ENCODE measurements at regions not wholly inside any gene's neighbourhood (a gene's known extent, or its start where the extent isn't known, plus 50 kb on each side); places are given as distances from the start of the nearest gene placed in this dataset.
"Not testable (repeated sequence)": the region's sequence is repeated elsewhere in the genome, so short reads cannot be mapped to it uniquely, and the experiment has no call there.

DNA sequence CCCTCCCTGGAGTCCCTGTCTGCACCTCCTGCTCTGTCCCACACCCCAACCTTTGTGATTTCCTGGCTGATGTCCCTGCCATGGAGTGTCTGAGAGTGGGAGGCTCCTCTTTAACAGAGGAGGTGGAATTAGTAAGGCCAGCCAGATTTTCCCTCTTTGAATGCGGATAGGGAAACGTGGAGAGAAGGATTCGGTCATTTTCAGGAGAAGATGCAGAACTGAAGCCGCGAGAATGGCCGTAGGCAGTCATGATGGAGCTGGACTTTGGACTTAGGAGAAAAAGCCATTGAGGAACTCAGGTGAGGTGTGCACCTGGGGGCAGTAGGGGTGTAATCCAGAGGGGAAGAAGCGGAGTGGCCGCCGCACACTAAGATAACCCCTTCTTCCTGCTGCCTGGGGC, 138.1 kb upstream of the ATP10A start:
- WGBS, result 92% methylated on average over 9 of the region's 9 CpGs

DNA sequence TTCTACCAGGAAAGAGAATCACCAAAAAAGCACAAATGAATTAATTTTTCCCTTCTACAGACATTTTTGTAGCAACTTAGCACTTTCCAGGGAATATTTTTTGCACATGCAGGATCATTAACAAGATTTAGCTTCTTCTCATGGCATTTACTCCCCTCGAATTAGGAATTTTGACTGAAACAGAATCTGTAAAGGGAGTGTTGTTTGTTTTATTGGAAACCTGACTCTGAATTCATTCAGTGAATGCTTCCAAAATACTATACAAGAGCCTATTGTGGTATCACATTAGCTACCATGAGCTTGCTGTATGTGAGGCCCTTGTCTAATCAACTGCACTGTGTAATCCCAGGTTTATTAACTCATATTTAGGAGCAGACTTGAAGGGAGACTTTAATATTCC, 130.4 kb upstream of the ATP10A start:
- no peak overlapping the region for H3K9ac ChIP-seq (ENCODE audit: low read depth, low read length)
- H3K36me3 ChIP-seq (ENCODE audit: insufficient read depth, low read length), result no peaks in the 10 kb centered on the region
- H3K4me3 ChIP-seq (ENCODE audit: low read length), result no peak overlapping the region
- H3K4me1 ChIP-seq (ENCODE audit: insufficient read depth, low read length), result no peaks in the 10 kb centered on the region
- H3K27ac ChIP-seq (ENCODE audit: low read depth, low read length), result no peak overlapping the region
- no peaks in the 10 kb centered on the region for H3K9me3 ChIP-seq (ENCODE audit: insufficient read depth, low read depth, low read length)
- 100% methylated on average over 1 of the region's 1 CpG for WGBS
- H3K27me3 ChIP-seq (ENCODE audit: insufficient read depth, low read length), result no peaks in the 10 kb centered on the region

More for the DNA sequence above, 138.1 kb upstream of the ATP10A start:
- Histone ChIP-seq H3K9me3 (ENCODE audit: insufficient read depth, low read depth, low read length) (no peaks in the 10 kb centered on the region), H3K27me3 (ENCODE audit: insufficient read depth, low read length) (no peaks in the 10 kb centered on the region), H3K27ac (ENCODE audit: low read depth, low read length) (no peak overlapping the region), H3K9ac (ENCODE audit: low read depth, low read length) (no peak overlapping the region), H3K4me3 (ENCODE audit: low read length) (no peak overlapping the region), H3K36me3 (ENCODE audit: insufficient read depth, low read length) (no peaks in the 10 kb centered on the region), H3K4me1 (ENCODE audit: insufficient read depth, low read length) (no peaks in the 10 kb centered on the region)

DNA sequence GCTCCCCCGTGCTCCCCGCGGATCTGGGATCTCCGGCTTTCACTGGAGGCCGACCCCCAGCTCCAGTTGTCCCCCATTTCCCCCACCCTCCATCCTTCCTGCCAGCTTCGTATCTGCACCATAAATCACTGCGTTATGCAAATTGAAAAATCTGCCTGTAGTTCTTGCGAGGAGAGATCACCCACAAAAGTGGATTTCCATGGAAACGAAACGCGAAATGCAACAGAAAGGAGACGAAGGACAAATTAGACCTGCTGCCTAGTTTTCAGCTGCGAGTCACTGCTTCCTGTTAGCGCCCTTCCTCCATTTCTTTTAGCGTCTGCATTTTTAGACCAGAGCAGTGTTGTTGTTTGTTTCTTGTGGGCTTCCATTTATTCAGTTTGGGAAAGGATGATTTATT, 127.1 kb upstream of the ATP10A start:
- Histone ChIP-seq H3K9ac (ENCODE audit: low read depth, low read length) (no peak overlapping the region), H3K27me3 (ENCODE audit: insufficient read depth, low read length) (no peaks in the 10 kb centered on the region), H3K9me3 (ENCODE audit: insufficient read depth, low read depth, low read length) (no peaks in the 10 kb centered on the region), H3K27ac (ENCODE audit: low read depth, low read length) (no peak overlapping the region), H3K4me1 (ENCODE audit: insufficient read depth, low read length) (peaks cover 2% of the 10 kb centered on the region; the same call in 1 of the 2 replicates), H3K36me3 (ENCODE audit: insufficient read depth, low read length) (no peaks in the 10 kb centered on the region), H3K4me3 (ENCODE audit: low read length) (no peak overlapping the region)
- WGBS, result 95% methylated on average over 15 of the region's 15 CpGs

DNA sequence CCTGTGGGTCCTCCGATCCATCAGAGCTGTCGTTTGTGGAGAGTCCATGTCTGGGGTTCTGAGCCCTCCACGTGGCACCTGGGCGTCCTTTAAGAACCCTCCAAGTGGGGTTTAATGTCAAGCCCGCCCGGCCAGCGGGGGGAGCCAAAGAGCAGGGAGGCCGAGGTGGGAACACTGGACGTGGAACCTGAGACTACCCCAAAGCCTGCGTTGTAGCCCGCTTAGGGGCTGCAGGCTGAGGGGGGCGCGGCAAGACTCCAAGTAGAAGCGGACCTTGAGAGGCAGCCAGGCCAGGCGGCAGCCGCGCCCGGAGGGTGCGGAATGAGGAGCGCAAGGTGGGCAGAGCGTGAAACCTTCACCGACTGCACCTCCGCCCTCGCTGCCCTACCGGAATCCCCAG, 126.2 kb upstream of the ATP10A start:
- Histone ChIP-seq H3K4me3 (ENCODE audit: low read length) (no peak overlapping the region), H3K36me3 (ENCODE audit: insufficient read depth, low read length) (no peaks in the 10 kb centered on the region), H3K9me3 (ENCODE audit: insufficient read depth, low read depth, low read length) (no peaks in the 10 kb centered on the region), H3K9ac (ENCODE audit: low read depth, low read length) (no peak overlapping the region), H3K27me3 (ENCODE audit: insufficient read depth, low read length) (no peaks in the 10 kb centered on the region), H3K4me1 (ENCODE audit: insufficient read depth, low read length) (peaks cover 2% of the 10 kb centered on the region; the same call in 1 of the 2 replicates), H3K27ac (ENCODE audit: low read depth, low read length) (no peak overlapping the region)
- WGBS, result 94% methylated on average over 25 of the region's 25 CpGs

DNA sequence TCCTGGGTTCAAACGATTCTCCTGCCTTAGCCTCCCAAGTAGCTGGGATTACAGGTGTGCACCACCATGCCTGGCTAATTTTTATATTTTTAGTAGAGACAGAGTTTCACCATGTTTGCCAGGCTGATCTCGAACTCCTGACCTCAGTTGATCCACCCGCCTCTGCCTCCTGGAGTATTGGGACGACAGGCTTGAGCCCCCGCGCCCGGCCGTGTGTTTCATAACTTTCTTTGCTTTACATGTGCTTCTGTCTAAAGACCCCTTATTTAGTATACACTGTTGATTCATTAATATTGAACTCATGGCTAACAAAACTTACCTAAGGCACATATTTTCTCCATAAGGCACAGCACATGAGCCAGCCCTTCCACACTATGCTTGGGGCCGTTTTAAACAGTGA, 125.6 kb upstream of the ATP10A start:
- H3K27ac ChIP-seq (ENCODE audit: low read depth, low read length); H3K36me3 ChIP-seq (ENCODE audit: insufficient read depth, low read length); H3K4me1 ChIP-seq (ENCODE audit: insufficient read depth, low read length); H3K4me3 ChIP-seq (ENCODE audit: low read length); H3K27me3 ChIP-seq (ENCODE audit: insufficient read depth, low read length); H3K9me3 ChIP-seq (ENCODE audit: insufficient read depth, low read depth, low read length); H3K9ac ChIP-seq (ENCODE audit: low read depth, low read length): not testable (repeated sequence)
- WGBS, result 95% methylated on average over 9 of the region's 9 CpGs

DNA sequence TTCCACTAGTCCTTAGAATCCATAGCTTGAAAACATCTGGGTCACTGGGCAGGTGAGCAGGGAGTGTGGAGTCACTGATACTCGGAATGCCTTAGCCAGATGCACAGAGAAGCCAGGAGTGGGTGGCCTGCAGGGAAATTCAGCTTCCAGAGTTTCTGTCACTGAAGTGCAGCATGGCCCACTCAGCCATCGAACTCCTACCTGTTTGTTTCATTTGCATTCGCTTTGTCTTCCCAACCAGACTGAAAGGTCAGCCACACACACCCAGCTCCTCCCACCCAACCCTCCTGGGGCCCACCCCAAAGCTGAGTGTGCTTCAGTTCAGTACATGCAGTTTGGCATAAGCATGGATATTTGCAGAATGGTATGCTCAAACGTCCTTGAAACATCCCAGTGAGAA, 124.5 kb upstream of the ATP10A start:
- no peaks in the 10 kb centered on the region for H3K9me3 ChIP-seq (ENCODE audit: insufficient read depth, low read depth, low read length)
- WGBS, result 56% methylated on average over 4 of the region's 4 CpGs
- H3K9ac ChIP-seq (ENCODE audit: low read depth, low read length), result no peak overlapping the region
- no peak overlapping the region for H3K27ac ChIP-seq (ENCODE audit: low read depth, low read length)
- H3K36me3 ChIP-seq (ENCODE audit: insufficient read depth, low read length), result no peaks in the 10 kb centered on the region
- no peak overlapping the region for H3K4me3 ChIP-seq (ENCODE audit: low read length)
- no peaks in the 10 kb centered on the region for H3K27me3 ChIP-seq (ENCODE audit: insufficient read depth, low read length)
- peaks cover 2% of the 10 kb centered on the region; the same call in 1 of the 2 replicates for H3K4me1 ChIP-seq (ENCODE audit: insufficient read depth, low read length)

DNA sequence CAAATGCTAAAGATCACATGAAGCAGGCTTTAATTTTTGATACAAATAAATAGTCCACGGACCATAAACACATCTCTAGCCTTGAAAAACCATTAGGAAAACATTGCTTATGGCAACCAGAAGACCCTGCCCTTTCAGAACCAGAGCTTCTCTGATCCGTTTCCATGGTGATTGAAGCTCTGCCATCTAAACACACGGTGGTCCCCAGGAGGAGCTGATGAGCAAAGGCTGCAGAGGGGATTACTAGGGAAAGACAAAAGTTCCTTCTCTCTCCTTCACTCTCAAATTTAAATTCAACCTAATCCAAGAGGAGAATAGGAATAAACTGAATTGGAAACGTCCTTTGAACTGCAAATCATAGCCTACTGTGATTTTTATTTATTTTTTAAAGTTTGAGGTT, 122.0 kb upstream of the ATP10A start:
- WGBS, result 55% methylated on average over 3 of the region's 4 CpGs
- Histone ChIP-seq H3K4me1 (ENCODE audit: insufficient read depth, low read length) (peaks cover 2% of the 10 kb centered on the region; the same call in 1 of the 2 replicates), H3K27ac (ENCODE audit: low read depth, low read length) (no peak overlapping the region), H3K36me3 (ENCODE audit: insufficient read depth, low read length) (no peaks in the 10 kb centered on the region), H3K4me3 (ENCODE audit: low read length) (no peak overlapping the region), H3K9me3 (ENCODE audit: insufficient read depth, low read depth, low read length) (no peaks in the 10 kb centered on the region), H3K9ac (ENCODE audit: low read depth, low read length) (no peak overlapping the region), H3K27me3 (ENCODE audit: insufficient read depth, low read length) (no peaks in the 10 kb centered on the region)

DNA sequence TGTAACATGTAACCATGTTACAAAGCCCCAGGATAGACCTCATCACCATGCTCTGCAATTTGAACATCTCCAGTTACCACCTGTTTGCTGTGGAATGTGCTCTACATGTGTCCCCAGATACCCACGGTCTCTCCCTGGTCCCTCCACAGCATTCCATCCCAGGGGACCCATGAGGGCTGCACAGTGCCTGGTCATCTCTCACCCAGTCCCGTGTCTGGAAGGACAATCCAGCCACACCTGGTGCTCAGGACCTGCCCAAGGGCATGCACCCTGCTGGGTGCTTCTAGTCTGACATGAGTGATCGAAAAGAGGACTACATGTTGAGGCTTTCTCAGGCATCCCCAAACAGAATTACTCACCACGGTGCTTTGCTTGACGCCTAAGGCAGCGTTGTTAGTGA, 119.6 kb upstream of the ATP10A start:
- Histone ChIP-seq H3K9me3 (ENCODE audit: insufficient read depth, low read depth, low read length) (no peaks in the 10 kb centered on the region), H3K27ac (ENCODE audit: low read depth, low read length) (no peak overlapping the region), H3K4me1 (ENCODE audit: insufficient read depth, low read length) (peaks cover 2% of the 10 kb centered on the region; the same call in 1 of the 2 replicates), H3K36me3 (ENCODE audit: insufficient read depth, low read length) (no peaks in the 10 kb centered on the region), H3K9ac (ENCODE audit: low read depth, low read length) (no peak overlapping the region), H3K27me3 (ENCODE audit: insufficient read depth, low read length) (no peaks in the 10 kb centered on the region), H3K4me3 (ENCODE audit: low read length) (no peak overlapping the region)
- 93% methylated on average over 6 of the region's 6 CpGs for WGBS

DNA sequence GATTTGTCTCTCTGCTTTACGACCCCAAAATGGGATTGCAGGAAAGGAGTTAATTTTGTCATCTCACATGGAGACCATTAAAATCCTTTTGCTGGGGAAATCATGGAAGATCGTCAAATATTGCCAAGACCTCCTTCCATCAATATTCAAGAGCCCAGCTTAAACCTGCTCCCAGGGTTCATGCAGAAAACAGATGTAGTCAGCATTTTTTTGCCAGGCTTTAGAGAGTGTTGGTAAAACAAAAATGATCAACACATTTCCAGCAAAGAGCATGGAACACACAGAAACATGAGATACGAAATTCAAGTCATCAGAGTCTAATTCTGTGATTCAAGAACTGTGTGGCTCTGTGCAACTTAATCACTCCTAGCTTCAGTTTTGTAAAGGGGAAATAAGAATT, 118.0 kb upstream of the ATP10A start:
- Histone ChIP-seq H3K27ac (ENCODE audit: low read depth, low read length) (no peak overlapping the region), H3K4me1 (ENCODE audit: insufficient read depth, low read length) (no peaks in the 10 kb centered on the region), H3K36me3 (ENCODE audit: insufficient read depth, low read length) (no peaks in the 10 kb centered on the region), H3K4me3 (ENCODE audit: low read length) (no peak overlapping the region), H3K27me3 (ENCODE audit: insufficient read depth, low read length) (no peaks in the 10 kb centered on the region), H3K9me3 (ENCODE audit: insufficient read depth, low read depth, low read length) (no peaks in the 10 kb centered on the region), H3K9ac (ENCODE audit: low read depth, low read length) (no peak overlapping the region)
- 93% methylated on average over 3 of the region's 3 CpGs for WGBS

DNA sequence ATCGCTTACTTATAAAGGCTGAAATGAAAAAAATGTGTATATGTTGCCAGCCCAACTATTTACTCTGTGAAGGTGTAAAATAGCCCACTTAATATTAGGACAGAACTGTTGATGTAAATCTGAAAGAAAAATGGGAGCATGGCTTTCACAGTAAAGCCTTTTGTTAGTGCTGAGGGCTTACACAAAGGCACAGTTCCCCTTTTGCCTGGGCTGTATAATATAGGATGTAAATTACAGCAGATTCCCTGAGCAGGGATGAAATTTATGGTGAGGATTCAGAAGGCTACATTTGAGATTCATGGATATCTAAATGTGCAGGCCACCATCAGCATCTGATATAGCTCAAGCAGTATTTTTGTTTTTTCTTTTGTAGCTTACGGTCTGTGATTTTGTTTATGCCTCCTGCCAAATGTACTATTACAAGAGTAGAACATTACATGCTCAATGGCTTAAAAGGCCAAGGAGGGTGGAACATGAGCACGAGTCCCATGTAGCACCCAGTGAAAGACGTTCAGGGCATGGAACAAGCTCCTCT, 109.1 kb upstream of the ATP10A start:
- Histone ChIP-seq H3K4me3 (ENCODE audit: low read length) (no peak overlapping the region), H3K9me3 (ENCODE audit: insufficient read depth, low read depth, low read length) (no peaks in the 10 kb centered on the region), H3K27me3 (ENCODE audit: insufficient read depth, low read length) (no peaks in the 10 kb centered on the region), H3K27ac (ENCODE audit: low read depth, low read length) (no peak overlapping the region), H3K36me3 (ENCODE audit: insufficient read depth, low read length) (no peaks in the 10 kb centered on the region), H3K4me1 (ENCODE audit: insufficient read depth, low read length) (peaks cover 5% of the 10 kb centered on the region; the same call in 1 of the 2 replicates), H3K9ac (ENCODE audit: low read depth, low read length) (no peak overlapping the region)
- 96% methylated on average over 4 of the region's 4 CpGs for WGBS

DNA sequence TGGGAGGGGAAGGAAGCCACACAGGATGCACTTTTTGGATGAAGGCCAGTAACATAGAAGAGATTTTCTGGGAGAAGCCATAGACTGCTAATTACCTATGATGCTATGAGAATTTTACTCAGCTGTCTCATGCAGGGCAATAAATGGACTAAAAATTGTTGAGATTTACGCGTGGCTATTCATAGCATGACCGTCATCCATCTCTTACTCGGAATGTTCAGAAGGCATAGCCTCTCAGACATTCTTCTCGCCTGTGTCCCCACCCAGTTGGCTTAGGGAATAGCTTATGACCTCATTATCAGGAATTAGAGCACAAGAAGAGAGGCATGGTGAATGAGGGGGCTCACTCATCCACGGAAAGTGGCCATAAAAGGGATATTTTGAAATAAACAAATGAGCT, 107.9 kb upstream of the ATP10A start:
- Histone ChIP-seq H3K27ac (ENCODE audit: low read depth, low read length) (no peak overlapping the region), H3K9me3 (ENCODE audit: insufficient read depth, low read depth, low read length) (no peaks in the 10 kb centered on the region), H3K9ac (ENCODE audit: low read depth, low read length) (no peak overlapping the region), H3K4me1 (ENCODE audit: insufficient read depth, low read length) (peaks cover 5% of the 10 kb centered on the region; the same call in 1 of the 2 replicates), H3K36me3 (ENCODE audit: insufficient read depth, low read length) (no peaks in the 10 kb centered on the region), H3K27me3 (ENCODE audit: insufficient read depth, low read length) (no peaks in the 10 kb centered on the region), H3K4me3 (ENCODE audit: low read length) (no peak overlapping the region)
- 99% methylated on average over 5 of the region's 6 CpGs for WGBS

DNA sequence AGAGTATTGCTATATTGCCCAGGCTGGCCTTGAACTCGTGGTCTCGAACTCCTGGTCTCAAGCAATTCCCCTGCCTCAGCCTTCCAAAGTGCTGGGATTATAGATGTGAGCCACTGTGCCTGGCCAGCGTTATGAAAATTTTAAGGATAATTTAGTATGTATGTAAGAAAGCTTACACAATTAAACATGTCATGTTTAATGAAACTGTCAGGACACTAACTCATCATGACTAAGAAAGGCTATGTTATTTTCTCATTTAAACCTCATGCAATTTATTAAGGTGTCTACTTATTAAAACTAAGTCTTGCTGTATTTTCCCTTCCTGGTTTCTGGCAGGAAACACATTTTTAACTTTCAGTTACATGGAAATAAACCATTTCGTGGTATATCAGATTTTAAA, 106.8 kb upstream of the ATP10A start:
- Histone ChIP-seq H3K36me3 (ENCODE audit: insufficient read depth, low read length) (no peaks in the 10 kb centered on the region), H3K4me1 (ENCODE audit: insufficient read depth, low read length) (peaks cover 5% of the 10 kb centered on the region; the same call in 1 of the 2 replicates), H3K27me3 (ENCODE audit: insufficient read depth, low read length) (no peaks in the 10 kb centered on the region), H3K27ac (ENCODE audit: low read depth, low read length) (no peak overlapping the region), H3K9me3 (ENCODE audit: insufficient read depth, low read depth, low read length) (no peaks in the 10 kb centered on the region), H3K4me3 (ENCODE audit: low read length) (no peak overlapping the region), H3K9ac (ENCODE audit: low read depth, low read length) (no peak overlapping the region)
- WGBS, result 97% methylated on average over 3 of the region's 4 CpGs

Measured in HUES64 (cell line).